Stimulated activated CD8-positive, alpha-beta memory T cell treated with anti-CD3 and anti-CD28 coated beads, Interleukin-4, amount 100 ng/mL, for 48 hours (primary cell): ENCODE measurements at regions not wholly inside any gene's neighbourhood (a gene's known extent, or its start where the extent isn't known, plus 50 kb on each side); places are given as distances from the start of the nearest gene placed in this dataset.
"Not testable (repeated sequence)": the region's sequence is repeated elsewhere in the genome, so short reads cannot be mapped to it uniquely, and the experiment has no call there.

Source experiments
- DNase-seq: peaks from one replicate; pipeline ENCODE4 v3.0.0-alpha.2; 2020

DNA sequence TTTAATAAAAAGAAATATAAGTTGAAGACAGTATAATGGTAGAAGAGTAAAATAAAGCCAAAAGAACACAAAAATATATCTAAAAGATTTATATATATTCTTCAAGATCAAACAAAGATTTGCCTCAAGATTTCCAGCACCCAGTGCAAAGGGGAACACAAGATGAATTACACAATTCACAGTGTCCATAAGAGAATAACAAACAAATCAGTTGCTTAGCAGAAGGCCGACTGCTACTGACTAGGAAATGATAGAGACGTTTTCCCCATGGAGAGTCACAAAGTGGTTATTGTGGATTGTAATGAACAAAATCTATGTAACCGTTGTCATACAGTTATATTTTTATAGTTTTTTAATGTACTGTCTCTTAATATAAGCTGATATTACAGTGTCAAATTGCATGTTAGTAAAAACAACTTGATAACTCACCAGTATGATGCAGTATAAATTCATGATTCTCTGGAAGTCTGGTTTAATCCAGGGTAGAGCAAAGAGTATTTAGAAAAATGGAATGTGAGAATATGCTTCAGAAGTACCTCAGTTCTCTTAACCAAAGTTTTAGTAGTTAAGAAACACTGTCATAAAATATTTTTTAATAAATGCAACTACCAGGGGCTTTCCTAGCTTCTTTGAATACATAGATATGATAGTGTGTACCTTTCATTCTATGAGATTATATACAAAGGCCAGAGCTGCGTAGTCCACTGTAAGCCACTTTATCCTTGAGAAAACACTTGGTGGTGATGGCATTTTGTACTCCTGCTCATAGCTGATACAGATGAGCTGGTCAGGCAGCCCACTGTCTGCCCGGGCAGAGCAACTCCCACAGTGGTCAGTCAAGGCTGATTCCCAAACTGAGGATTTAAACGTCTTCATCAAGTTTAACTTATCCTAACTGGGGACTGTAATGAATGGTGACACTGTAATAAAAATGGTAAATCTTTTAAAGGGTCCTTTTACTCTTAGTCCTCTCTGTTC lies 180.5 kb upstream of the DTNA start:
- DNase-seq = no peak

DNA sequence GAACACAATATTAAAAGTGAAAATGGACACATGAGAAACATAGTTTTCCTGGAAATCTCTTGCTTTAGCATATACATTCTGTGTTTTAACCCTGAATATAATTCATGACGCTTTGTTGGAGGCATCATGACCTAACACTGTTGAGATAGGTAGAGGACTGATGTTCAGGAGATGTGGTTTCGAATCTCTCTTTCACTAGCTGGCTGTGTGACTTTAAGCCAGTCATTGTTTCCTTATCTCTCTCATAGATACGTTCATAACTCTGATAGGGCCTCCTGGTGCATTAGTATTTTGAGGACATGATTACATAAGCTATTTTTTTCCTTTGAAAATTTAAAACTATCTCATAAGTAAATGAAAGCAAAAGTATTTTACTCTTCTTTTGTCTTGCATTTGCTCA lies 179.0 kb upstream of the DTNA start:
- DNase-seq = no peak

DNA sequence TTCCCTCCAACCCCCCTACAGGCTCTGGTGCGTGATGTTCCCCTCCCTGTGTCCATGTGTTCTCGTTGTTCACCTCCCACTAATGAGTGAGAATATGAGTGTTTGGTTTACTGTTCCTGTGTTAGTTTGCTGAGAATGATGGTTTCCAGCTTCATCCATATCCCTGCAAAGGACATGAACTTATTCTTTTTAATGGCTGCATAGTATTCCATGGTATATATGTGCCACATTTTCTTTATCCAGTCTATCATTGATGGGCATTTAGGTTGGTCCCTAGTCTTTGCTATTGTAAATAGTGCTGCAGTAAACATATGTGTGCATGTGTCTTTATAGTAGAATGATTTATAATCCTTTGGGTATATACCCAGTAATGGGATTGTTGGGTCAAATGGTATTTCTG lies 175.5 kb upstream of the DTNA start:
- not testable (repeated sequence) for DNase-seq

DNA sequence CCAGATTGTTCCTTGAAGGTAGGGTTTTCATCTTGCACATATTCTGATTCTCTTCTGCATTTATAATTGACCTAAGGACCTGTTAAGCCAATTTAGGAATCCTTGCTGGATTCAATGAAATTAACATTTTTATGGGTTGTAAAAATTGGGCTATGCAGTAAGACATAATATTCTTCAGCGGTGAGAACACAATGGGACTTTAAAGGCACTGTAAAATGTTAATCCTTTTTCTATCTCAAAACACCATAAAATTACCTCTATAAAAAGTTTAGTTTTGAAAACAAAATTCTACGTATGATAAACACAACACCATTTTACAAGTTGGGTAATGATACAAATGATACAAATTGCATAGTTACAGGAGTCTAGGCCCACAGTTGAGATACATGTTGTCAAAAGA lies 169.2 kb upstream of the DTNA start:
- no peak for DNase-seq

DNA sequence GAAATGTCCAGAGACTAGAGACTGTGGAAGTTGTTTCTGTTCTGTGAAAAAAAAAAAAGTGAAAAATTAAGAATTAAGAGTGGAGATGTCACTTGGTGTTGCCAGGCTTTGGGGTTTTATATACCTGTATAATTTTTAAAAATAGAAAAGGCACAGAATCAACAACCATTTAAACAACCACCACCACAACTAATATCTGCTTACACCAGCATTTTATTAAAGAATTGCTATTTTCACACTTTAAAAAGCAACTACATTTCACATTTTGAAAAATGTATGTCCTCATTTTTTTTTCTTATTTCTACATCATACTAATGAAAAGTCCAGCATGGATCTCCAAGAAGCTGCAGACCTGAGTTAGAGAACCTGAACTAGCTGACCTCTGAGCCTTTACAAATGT lies 167.5 kb upstream of the DTNA start:
- DNase-seq = no peak

DNA sequence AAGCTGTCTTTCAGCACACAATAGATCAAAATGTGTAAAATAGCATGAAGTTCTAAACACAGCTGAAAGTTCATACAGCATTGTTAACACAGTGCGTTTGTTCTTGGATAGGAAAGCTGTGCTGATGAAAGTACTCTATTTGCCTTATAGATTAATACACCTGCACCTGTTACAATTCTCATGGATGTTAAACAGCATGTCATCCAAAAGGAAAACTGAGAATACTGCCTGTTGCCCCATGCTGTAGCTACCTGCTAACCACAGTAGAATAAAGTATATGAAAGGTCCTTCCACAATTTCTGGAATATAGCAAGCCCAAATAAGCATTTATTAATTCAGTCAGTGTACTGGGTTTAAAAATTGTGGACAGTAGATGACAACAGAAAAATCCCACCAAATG lies 166.7 kb upstream of the DTNA start:
- no peak for DNase-seq

DNA sequence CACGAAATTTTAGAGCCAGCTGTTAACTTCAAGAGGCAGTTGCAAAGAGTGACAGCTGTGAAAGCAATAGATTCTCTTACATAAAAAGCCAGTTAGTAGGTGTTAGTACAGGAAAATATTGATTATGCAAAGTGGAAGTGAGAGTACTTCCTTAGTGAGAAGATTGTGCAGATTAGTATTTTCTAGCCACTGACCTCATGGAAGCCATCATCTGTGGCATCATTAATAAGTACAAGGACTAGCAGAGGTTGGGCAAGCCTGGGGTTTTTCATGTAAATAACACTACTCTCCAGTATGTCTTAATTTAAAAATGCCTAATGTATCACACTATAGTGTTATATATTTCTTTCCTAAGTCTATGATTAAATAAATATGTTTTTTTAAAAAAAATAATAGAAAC lies 166.2 kb upstream of the DTNA start:
- DNase-seq = no peak

DNA sequence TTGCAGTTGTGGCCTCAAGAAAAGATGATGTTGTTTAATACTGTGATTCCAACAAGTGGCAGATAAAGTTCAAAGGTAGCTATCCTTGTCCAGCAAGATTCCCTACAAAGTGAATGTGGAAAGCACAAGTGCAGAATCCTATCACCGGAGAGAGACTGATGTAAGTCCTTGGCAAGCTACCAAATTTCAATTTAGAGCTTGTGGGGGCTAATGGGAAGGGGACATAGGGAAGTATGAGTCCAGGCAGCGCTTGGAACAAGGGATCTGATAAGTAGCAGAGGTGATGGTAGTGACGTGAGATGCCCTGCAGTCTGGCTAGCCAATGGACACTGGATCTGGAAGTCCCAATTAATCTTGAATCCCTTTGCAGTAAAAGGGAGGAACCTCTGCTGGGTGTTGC lies 165.2 kb upstream of the DTNA start:
- no peak for DNase-seq

DNA sequence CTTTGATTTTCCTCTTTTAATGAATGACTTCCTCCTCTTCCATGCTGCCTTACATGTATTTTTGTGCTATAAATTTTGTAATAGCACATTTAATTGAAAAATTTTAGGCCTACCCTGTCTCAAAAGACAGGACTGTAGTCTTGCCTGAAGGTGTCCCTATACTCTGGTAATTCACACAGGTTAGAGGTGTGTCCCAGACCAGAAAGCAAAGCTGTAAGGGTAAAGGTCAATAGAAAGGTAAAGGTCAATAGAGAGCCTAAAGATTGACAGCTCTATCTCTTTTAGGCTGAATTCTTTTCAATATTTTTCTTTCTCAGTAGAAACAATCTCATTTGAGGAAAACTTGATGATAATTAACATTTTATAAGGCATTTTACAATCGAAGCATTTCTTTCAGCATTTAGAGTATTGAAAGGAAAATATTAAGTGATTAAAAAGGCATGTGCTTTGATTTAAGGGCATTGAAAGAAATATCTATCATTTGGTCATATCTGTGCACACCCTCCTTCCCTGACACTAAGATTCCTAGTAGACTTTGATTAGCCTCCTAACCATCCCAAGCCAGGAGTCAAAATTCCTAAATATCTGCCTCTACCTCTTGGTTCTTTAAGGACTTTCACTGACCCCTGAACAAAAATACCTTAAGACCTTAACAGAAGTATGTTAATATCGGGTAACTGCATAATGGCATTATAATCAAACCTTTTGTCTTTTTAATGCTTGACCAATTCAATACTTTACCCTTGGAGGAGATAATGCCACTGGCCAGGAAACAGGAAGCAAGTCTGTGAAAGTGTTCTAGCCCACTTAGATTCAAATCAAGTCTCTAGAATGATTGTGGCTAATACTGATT lies 161.8 kb upstream of the DTNA start:
- DNase-seq = no peak

DNA sequence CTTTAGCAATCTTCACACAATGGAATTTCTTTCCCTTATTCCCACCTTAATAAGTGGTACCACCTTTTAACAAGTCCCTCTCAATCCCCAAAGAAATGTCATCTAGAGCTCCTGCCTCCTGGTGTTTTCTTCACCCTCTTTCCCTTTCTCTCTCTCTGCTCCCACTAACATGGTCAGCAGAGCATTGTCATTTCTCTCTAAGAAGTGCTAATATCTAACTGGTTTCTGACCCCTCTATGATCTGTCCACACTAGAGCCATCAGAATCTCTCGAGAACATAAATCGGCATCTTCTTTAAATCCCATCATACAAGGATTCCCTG lies 161.2 kb upstream of the DTNA start:
- no peak for DNase-seq

DNA sequence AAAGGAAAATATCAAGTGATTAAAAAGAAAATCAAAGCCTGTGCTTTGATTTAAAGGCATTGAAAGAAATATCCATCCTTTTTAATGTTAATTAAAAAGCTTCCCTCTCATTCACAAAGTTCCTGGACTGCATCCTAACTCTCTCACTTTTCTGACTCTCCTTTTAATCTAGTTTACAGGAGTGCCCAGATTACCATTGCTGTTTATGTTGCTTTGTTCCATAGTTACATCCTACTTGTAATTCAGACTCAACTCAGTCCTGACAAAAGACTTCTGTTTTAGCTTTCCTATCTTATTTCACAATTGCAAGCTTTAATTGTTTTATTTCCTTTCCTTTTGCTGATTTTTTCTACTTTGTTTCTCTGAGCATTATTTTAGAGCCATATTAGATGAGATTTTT lies 160.7 kb upstream of the DTNA start:
- no peak for DNase-seq

DNA sequence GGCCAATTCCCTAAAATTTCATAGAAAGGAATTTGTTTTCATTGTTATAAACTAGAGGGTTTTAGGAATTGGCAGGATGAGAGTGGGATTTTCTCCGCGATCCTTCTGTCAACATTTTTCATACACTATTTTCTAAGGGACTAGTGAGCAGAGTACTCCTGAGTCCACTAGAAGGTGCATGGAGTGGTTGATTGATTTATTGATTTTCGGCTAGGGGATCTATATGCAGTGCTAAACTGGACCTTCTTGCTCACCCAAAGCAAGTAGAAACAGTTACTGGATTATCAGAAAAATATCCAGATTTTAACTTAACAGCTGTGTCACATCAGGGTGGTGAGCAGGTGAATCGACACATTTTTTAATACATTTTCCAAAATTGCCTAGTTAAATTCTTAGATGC lies 159.9 kb upstream of the DTNA start:
- DNase-seq = no peak

DNA sequence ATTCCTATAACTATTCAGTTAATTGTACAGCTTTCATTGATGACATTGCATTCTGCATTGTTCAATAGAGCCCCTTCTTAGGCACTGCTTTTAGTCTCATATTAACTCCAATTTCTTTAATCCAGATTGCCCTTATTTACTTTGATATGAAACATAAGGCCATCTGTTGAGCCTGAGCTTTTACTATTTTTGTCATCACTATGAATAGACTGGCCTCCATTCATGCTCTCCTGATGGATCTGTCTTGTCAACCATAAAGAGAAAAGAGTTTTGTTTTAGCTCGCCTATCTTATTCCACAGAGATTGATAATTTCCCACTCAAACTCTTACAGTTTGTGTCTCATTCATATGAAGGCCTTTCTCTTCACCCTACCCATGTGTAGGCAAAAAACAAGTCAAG lies 159.2 kb upstream of the DTNA start:
- no peak for DNase-seq

DNA sequence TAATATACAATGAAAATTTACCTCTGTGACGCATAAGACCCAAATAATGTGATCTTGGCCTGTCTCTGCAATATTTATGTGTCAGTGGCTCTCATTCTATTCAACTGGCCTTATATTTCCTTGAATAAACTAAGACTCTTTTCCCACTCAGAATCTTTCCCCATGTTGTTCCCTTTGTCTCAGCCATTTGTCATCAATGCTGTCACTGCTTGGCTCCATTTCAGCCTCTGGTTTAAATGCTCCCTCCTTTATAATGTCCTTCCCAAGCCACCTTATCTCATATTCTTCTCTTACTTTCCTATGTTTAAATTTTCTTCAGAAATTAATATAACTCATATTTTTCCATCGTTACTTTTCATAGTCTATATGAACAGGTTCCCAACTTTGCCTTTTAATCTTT lies 158.3 kb upstream of the DTNA start:
- DNase-seq = no peak

DNA sequence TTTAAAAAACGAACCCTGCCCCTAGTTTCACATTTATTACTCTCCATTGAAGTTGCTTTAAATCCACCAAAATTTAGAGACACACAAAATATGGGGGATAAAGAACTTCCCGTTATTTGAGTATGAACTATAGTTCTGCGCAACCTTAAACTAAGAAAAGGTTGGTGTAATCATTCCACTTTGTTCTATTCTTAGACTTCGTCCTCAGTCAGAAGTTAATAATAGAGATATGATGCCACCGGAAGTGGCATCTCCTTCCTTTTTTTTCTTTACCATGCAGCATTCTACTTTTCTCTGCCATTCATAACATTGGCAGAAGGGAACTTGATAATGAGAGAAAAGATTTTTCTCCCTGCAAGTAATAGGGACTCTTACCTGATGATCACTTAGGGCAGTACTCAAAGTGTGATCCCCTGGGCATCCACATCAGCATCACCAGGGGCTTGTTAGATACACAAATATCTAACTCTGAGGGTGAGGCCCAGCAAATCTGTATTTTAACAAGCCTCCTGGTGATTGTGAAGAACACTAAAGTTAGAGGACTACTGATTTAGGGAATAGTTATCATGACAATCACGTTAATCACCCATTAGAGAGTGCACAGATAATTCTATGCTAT lies 147.7 kb upstream of the DTNA start:
- no peak for DNase-seq

DNA sequence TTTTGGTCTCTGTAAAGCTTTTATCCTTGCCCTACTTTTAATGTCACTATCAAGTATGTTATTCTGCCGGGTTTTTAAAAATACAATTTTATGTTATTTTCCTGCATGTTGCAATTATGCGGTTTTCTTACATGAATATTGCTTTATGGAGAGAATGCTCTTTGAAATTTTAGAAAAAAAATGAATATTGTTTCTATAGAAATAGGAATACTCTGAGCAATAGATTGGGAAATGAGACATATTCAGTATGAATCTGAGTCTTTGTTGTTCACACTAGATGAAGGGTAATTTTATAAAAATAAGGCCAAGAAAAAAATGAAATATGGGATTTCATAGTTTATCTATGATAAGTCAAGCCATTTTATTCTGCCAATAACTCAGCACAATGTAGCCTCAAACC lies 142.2 kb upstream of the DTNA start:
- no peak for DNase-seq

DNA sequence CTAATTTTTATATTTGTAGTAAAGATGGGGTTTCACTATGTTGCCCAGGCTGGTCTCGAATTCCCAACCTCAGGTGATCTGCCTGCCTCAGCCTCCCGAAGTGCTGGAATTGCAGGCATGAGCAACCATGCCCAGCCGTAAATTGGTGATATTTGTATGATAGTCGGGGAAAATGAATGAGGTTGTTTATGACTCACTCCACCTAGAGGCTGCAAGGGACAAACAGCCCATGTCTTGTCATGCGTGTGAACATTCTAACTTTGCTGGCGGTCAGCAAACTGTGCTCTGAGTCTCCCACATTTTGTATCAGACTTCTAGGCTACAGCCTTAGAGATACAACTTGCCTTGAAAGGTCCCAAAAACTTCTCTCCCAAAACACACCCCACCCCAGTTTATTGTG lies 133.5 kb upstream of the DTNA start:
- no peak for DNase-seq

DNA sequence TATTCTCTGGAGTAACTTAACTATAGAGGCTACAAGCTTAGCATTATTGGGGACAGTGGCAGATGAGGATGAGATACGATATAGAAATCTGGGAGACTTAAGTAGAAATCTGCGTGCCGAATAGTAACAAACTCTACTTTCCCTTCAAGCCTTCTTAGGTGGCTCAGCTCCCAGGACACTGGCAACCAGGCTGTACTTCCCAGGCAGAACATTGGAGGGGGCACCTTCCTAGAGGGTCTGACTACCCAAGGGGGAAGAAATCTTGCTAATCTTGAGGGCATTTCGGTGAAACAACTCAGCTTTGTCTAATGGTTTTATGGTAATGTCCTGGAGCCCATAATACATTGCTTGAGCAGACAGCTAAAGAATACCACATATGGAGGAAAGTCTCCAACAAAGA lies 126.2 kb upstream of the DTNA start:
- no peak for DNase-seq

DNA sequence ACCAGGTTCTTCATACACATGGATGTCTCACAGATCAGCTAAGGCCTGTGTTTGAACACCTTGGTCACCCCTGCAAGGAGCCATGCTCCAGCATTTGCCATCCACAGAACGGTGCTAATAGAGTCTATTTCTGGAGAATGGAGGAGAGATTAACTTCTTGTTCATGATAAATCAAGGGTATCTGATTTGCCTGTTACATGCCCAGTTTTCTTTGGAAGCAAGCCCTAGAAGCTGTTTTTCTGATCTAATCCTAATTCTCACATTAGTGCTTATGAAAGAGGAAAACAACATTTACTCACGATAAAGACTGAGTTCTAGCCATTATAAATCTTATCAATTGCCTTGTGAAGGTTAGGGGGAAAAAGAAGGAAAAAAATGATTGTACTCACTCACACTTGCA lies 119.6 kb upstream of the DTNA start:
- no peak for DNase-seq

DNA sequence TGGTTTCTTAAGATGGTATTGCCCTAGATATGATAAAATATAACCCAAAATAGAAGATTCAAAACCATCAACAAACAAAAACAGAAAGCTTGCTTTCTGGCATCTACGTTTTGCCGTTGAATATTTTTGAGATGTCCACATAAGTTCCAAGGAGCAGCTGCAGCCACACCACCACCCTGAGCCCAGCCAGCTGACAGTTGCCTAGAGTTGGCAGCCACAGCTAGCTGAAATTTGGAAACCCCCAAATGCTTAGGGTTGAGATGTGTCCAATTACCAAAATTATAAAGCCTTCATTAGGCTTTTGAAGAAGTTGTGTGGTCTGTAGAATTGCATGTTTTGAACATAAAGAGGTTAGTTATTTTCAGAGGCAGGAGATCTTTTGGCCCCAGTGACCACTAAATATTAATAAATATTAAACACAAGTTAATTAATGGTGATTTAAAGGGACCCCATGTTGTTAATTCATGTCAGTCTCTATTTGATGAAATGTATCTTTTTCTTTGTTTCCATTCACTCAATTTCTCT lies 118.1 kb upstream of the DTNA start:
- DNase-seq = no peak

DNA sequence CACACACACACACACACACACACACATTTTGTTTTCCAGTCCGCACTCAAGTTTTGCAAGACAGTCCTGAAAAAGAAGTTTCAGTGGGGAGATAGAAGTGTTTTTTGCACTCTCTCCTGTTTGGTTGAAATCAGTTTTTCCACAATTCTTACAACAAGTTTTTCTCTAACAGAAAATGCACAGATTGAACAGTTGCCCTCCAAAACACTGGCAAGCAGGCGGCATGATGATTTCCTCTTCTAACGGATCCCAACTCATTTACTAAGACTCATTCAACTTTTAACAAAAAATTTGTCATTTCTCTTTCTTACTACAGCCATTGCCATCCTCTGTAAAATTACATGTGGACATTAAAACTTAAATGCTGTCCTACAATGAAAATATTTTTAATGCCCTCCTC lies 117.6 kb upstream of the DTNA start:
- no peak for DNase-seq

DNA sequence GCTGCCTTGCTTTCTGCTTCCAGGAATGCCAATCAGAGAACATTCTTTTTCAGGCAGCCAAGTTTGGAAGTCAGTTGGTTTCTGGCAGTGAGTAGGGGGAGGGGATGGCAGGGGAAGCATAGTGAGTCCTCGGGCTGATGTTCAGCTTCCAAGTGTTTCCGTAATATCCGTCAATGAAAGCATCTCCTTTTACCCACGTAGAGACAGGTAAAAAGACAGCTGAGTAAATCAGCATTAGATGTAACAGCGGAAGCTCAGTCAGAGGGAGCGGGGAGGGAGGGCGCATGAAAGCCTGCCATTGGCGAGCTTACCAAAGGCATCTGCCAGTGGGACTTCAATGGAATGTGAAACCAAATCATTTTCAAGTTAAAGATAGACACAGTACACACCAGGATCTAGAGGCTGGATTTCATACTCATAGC lies 117.1 kb upstream of the DTNA start:
- DNase-seq = no peak

DNA sequence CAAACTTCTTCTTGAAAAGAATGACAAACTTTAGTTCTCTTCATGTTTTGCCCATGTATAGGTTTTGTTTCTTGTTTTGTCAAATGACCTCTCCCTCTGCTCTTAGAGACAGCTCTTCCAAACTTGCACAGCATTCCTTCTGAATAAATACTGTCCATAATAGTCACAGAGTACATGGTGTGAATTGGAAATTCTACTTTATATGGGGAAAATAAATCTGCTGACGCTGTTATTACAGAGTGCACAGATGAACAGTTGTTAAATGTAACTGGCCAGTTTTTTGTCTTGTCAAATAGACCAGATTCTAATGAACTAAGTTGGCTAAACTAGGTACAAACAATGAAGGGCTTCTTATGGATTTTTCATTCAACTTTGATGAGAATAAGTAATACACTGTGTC lies 115.8 kb upstream of the DTNA start:
- DNase-seq = no peak

DNA sequence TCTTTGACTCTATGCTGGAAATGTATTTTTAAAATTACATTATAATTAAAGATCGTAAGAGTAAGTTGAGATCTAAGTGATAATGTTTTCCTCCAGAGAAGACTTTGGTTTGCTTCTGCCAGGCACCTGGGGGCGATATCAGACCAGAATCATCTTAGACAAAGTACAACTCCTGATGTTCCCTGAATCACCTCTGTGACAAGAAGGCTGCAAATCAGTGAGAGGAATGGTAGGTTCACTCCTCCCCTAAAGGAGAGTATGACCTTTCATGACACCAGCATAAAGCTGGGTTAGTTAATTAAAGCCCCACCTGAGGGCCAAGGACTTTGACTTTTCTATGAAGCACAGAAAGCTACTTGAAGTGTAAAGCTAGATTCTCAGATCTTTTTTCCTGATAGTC lies 114.4 kb upstream of the DTNA start:
- no peak for DNase-seq
